ENCODE measurements at regions not wholly inside any gene's neighbourhood (a gene's known extent, or its start where the extent isn't known, plus 50 kb on each side); places are given as distances from the start of the nearest gene placed in this dataset.

DNA sequence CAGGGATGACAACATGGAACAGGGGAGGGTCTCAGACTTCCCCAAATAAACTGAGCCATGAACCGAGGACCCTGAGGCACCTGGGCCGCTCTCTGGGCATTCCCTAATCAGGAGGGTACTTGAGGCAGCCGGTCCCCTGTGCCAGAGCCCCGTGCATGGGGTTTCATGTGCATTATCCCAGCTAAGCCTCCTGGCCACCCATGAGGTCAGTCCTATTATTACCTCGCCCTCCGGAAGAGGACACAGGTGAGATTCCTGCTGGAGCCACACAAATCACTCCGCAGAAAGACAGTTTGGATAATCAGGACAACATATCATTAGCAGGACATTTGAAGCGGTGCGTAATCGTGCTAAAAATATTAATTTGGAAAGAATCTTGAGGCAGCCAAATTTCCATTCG lies 274.0 kb downstream of the PARN start:
- BruUV-seq (replicated peaks): no TSS peak
- in situ Hi-C loops (cut with MboI) (loop anchor here (5.0 kb wide), 1 partner anchor 36 kb away; no protein-coding TSS in a partner anchor), intact Hi-C loops (cut with micrococcal nuclease; ENCODE audit: unreplicated experiment) (no loop called here)
- H4K20me1 ChIP-seq (ENCODE audit: control insufficient read depth, insufficient read depth): no peaks in the 10 kb centered on the region
- H3K27me3 ChIP-seq (replicated peaks in 1 of 2; ENCODE audit: control insufficient read depth in 2 of 2, insufficient read depth in 2 of 2, low read length in 1 of 2): no peaks in the 10 kb centered on the region
- CTCF ChIA-PET: interaction anchor here (0.6 to 1.4 kb wide), 2 partner anchors 16 to 82 kb away, joined by 3 to 4 read pairs; no protein-coding TSS in a partner anchor
- SMC1A ChIA-PET (ENCODE audit: uncharacterized antibody, unreplicated experiment): interaction anchor here (0.9 to 3.3 kb wide), 8 partner anchors 40 to 250 kb away, joined by 3 to 18 read pairs (median 4); no protein-coding TSS in a partner anchor
- POLR2A ChIA-PET: interaction anchor here (0.5 to 1.2 kb wide), 2 partner anchors 145 to 146 kb away, joined by 3 read pairs; no protein-coding TSS in a partner anchor
- RAD21 ChIA-PET (ENCODE audit: unreplicated experiment): interaction anchor here (1.5 to 2.1 kb wide), 3 partner anchors 45 to 146 kb away, joined by 5 to 18 read pairs (median 7); no protein-coding TSS in a partner anchor
- H3K4me2 ChIP-seq (ENCODE audit: control insufficient read depth, insufficient read depth): peak overlapping the region; percentile 91
- FAIRE-seq (no peak), DNase-seq (ENCODE audit: low read depth, low spot score) (no peak), ATAC-seq (no peak)
- H3K79me2 ChIP-seq (ENCODE audit: control insufficient read depth, insufficient read depth, low read length): no peaks in the 10 kb centered on the region; the same call in 1 of the 2 replicates
- H3K36me3 ChIP-seq (ENCODE audit: control insufficient read depth in 2 of 2, insufficient read depth in 2 of 2, low read length in 1 of 2): no peaks in the 10 kb centered on the region
- H3K4me1 ChIP-seq (ENCODE audit: control insufficient read depth, insufficient read depth, low read length): peaks cover 31% of the 10 kb centered on the region
- no peak for TF ChIP-seq NFYB (IDR thresholded peaks at IDR 0.05; ENCODE audit: insufficient read depth, low read depth, low read length)
- TF ChIP-seq SIX5 (IDR thresholded peaks at IDR 0.05; ENCODE audit: low read depth, low read length, severe bottlenecking): no peak
- no peak for TF ChIP-seq CBX5 (IDR thresholded peaks at IDR 0.05; ENCODE audit: low read depth)
- no peak for TF ChIP-seq ZNF217 (IDR thresholded peaks at IDR 0.05)
- no peak for TF ChIP-seq FOXK2 (IDR thresholded peaks at IDR 0.05)
- no peak for TF ChIP-seq ESRRA (IDR thresholded peaks at IDR 0.05; ENCODE audit: low read length)
- WGBS (ENCODE audit: insufficient coverage, insufficient replicate concordance, low lambda C conversion rate, missing lambda C conversion rate): 93% methylated on average over 11 of the region's 11 CpGs
- peak overlapping the region; percentile 77 for H3K9ac ChIP-seq (ENCODE audit: control insufficient read depth, insufficient read depth, low read length)
- no peaks in the 10 kb centered on the region for H3K9me3 ChIP-seq (replicated peaks; ENCODE audit: control insufficient read depth, insufficient read depth, low read length)
- H2AFZ ChIP-seq (ENCODE audit: control insufficient read depth, low read depth, low read length): no peak overlapping the region
- peak overlapping the region; percentile 98 for H3K27ac ChIP-seq (ENCODE audit: control insufficient read depth, insufficient read depth)
- H3K4me3 ChIP-seq: no peak overlapping the region
